Activated naive CD8-positive, alpha-beta T cell treated with anti-CD3 and anti-CD28 coated beads for 36 hours (primary cell): ENCODE measurements at regions not wholly inside any gene's neighbourhood (a gene's known extent, or its start where the extent isn't known, plus 50 kb on each side); places are given as distances from the start of the nearest gene placed in this dataset.

Source experiments
- DNase-seq: peaks from one replicate; pipeline ENCODE4 v3.0.0; 2021
- H3K27ac Mint-ChIP-seq: one replicate; pipeline ENCODE4 v1.8.0; 2022; ENCODE audit warnings: mild to moderate bottlenecking, moderate library complexity, mixed read lengths
- H3K27me3 Mint-ChIP-seq: one replicate; pipeline ENCODE4 v1.8.0; 2022; ENCODE audit warnings: mild to moderate bottlenecking, mixed read lengths
- H3K36me3 Mint-ChIP-seq: one replicate; pipeline ENCODE4 v1.8.0; 2021; ENCODE audit warnings: mild to moderate bottlenecking, mixed read lengths
- H3K4me1 Mint-ChIP-seq: one replicate; pipeline ENCODE4 v1.8.0; 2021; ENCODE audit warnings: mixed read lengths
- H3K4me3 Mint-ChIP-seq: one replicate; pipeline ENCODE4 v1.8.0; 2022; ENCODE audit warnings: mild to moderate bottlenecking, moderate library complexity, mixed read lengths
- H3K9me3 Mint-ChIP-seq: one replicate; pipeline ENCODE4 v1.8.0; 2022; ENCODE audit warnings: mixed read lengths

DNA sequence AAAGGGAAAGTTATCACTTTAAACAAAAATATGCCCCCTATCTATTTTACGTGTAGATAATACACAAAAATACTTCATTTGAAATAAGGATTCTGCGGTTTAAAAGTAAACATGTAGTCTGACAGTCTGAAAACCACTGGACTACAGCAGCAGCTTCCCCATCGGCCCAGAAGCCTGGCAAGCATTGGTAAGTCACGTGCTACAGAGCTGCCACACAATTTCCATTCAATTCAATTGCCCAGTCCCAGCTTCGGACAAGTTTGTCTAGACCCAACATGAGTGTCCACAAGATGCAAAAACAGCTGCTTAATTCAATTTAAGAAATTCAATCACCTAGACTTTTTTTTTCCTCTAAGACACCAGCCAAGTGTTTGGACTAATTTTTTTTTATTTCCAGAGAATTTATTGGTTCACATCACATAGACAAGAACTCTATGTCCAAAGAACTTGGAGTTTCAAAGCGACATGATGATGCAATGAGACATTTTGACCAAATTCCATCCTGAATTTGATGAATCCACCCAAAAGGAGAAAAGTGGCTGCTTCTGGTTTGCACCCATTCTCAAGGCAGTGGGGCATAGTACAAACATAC is 458.9 kb downstream of the COG6 start:
- Mint-ChIP-seq H3K27me3 (no peaks in the 10 kb centered on the region), H3K4me1 (peaks cover 12% of the 10 kb centered on the region), H3K4me3 (no peak overlapping the region), H3K9me3 (peaks cover 3% of the 10 kb centered on the region), H3K36me3 (no peaks in the 10 kb centered on the region), H3K27ac (no peak overlapping the region)
- DNase-seq: no peak

DNA sequence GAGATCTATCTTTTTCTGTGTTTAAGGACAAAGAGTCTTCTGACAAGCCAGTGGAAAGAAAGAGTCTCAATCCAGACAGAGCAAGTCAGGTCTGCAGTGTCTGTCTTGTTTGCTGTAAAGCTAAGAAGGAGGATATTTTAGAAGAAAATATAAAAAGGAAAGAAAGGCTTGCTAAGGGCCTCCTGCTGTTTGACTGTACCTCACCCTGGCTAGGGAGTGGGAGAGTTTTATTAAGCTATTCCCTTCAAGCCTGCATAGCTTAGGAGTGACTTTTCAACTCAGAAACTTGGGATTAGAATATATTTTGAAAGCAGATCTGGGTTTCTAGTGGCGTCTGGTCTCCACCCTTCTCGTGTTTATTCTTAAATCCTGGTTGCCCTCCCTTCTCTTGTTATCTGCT is 460.0 kb downstream of the COG6 start:
- H3K27me3 Mint-ChIP-seq: no peaks in the 10 kb centered on the region
- H3K9me3 Mint-ChIP-seq: peaks cover 2% of the 10 kb centered on the region
- DNase-seq: no peak
- H3K36me3 Mint-ChIP-seq: peaks cover 2% of the 10 kb centered on the region
- H3K27ac Mint-ChIP-seq: peak overlapping the region; percentile 10
- no peak overlapping the region for H3K4me3 Mint-ChIP-seq
- peaks cover 8% of the 10 kb centered on the region for H3K4me1 Mint-ChIP-seq

DNA sequence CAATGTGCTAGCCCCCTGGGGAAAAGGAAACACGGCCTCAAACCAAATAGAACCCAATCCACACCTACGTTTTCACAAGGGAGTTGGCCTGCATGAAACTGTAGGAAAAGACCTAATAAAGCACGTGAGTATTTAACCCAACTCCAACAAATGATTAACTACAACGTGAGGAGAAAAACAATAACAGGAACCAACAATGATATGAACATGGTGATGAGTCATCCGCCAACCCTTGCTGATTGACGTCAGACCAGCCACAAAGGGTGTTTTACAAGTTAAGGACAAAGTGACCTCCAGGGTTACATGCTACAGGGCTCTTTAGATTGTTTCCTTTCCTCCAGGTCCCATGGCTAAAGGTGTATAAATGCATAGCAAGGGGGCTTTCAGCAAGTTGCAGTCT is 460.5 kb downstream of the COG6 start:
- Mint-ChIP-seq H3K27me3 (no peaks in the 10 kb centered on the region), H3K4me3 (no peak overlapping the region), H3K4me1 (peaks cover 8% of the 10 kb centered on the region), H3K9me3 (peaks cover 2% of the 10 kb centered on the region), H3K27ac (peak overlapping the region; percentile 10), H3K36me3 (peaks cover 2% of the 10 kb centered on the region)
- DNase-seq: no peak

DNA sequence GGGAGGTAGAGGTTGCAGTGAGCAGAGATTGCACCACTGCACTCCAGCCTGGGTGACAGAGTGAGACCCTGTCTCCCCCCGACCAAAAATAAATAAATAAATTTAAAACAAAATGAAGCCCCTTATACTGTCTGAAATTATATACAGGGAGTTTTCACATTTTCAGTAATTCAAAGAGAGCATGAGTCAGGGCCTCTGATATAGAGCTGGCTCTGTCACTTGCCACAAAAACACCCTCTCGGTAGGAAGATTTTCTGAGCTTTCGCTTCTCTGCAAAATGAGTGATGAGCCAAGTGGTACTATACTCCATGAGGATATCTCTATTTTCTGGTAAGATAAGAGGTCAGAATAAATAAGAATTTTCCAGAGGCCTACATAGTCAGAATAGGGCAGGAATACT is 462.9 kb downstream of the COG6 start:
- Mint-ChIP-seq H3K4me1 (peaks cover 11% of the 10 kb centered on the region), H3K4me3 (no peak overlapping the region), H3K9me3 (peaks cover 2% of the 10 kb centered on the region), H3K27me3 (no peaks in the 10 kb centered on the region), H3K36me3 (peaks cover 2% of the 10 kb centered on the region), H3K27ac (no peak overlapping the region)
- DNase-seq: no peak

DNA sequence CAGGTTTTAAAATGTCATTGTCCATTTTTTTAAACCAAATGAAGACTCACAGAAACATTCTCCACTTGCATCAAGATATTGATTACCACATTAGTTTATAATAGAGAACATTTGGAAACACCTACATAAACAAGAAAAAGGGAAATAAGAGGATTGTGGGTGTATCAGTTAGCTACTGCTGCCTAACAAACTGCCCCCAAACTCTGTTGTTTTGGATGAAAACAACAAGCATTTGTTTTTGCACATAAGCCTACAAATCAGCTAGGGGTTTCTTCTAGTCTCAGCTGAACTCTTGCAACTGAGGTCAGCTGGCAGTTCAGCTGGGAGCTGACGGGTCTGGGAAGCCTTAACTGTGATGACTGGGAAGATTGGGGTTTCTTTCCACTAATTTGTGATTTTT is 464.4 kb downstream of the COG6 start:
- Mint-ChIP-seq H3K36me3 (peaks cover 2% of the 10 kb centered on the region), H3K27ac (no peak overlapping the region), H3K9me3 (peaks cover 2% of the 10 kb centered on the region), H3K27me3 (no peaks in the 10 kb centered on the region), H3K4me1 (peaks cover 11% of the 10 kb centered on the region), H3K4me3 (no peak overlapping the region)
- no peak for DNase-seq

DNA sequence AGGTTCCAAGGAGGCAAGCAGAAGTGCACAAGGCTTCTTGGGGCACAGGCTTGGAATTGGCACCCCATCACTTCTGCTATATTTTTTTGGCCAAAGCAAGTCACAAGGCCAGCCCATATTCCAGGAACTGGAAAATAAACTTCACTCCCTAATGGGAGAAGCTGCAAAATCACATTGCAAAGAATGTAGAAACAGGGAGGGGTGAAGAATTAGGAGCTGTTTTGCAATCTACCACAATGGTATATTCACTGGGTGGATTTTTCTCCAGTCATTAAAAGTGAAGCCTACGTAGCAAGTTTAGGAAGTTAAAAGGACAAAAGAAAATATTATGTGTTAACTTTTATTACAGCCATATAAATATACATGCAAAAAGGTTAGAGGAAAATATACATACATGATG is 464.8 kb downstream of the COG6 start:
- H3K36me3 Mint-ChIP-seq: peaks cover 2% of the 10 kb centered on the region
- H3K27ac Mint-ChIP-seq: no peak overlapping the region
- peaks cover 2% of the 10 kb centered on the region for H3K9me3 Mint-ChIP-seq
- no peak overlapping the region for H3K4me3 Mint-ChIP-seq
- H3K4me1 Mint-ChIP-seq: peaks cover 15% of the 10 kb centered on the region
- DNase-seq: no peak
- no peaks in the 10 kb centered on the region for H3K27me3 Mint-ChIP-seq

DNA sequence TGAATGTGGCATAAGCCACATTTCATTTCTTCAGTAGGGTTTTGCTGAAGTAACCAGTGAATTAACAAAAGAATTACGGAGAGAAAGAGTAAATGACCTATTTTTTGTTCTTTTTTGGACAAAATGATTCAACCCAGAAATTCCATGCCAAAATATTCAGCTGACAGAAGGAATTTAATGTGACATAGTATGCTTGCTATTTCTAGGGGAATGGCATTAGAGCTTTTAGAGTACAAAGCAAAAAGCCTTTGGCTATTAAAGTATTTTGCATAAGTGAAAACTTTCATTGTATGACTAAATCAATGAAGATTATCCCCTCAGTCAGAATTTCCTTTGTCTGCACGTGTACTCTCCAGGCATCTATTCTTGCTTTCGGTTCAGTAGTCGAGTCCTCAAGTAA is 465.3 kb downstream of the COG6 start:
- Mint-ChIP-seq H3K4me3 (no peak overlapping the region), H3K27ac (no peak overlapping the region), H3K36me3 (peaks cover 2% of the 10 kb centered on the region)

DNA sequence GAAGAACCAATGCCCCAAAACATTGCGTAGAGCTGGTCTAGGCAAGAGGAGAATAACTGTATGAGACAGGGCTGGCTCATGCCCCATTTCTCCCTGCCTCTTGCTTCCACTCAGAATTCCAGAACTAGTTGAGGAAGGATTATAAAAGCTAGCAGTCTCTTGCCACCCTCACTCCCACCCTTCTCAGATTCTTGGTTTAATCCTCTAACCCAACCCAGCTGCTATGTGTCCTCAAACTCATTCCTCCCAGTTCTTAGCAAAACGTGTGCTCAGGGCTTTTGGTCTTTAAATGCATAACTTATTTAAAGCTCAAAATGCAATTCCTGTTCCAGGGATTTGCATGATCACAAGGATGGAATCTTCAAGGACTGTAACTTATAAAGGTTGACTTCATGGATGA is 466.3 kb downstream of the COG6 start:
- Mint-ChIP-seq H3K27ac (no peak overlapping the region), H3K36me3 (peaks cover 2% of the 10 kb centered on the region), H3K4me1 (peaks cover 17% of the 10 kb centered on the region), H3K4me3 (no peak overlapping the region), H3K9me3 (peaks cover 2% of the 10 kb centered on the region), H3K27me3 (no peaks in the 10 kb centered on the region)
- no peak for DNase-seq

More for the DNA sequence above, 465.3 kb downstream of the COG6 start:
- no peak for DNase-seq
- H3K4me1 Mint-ChIP-seq: peaks cover 14% of the 10 kb centered on the region
- H3K27me3 Mint-ChIP-seq: no peaks in the 10 kb centered on the region
- H3K9me3 Mint-ChIP-seq: peaks cover 2% of the 10 kb centered on the region

DNA sequence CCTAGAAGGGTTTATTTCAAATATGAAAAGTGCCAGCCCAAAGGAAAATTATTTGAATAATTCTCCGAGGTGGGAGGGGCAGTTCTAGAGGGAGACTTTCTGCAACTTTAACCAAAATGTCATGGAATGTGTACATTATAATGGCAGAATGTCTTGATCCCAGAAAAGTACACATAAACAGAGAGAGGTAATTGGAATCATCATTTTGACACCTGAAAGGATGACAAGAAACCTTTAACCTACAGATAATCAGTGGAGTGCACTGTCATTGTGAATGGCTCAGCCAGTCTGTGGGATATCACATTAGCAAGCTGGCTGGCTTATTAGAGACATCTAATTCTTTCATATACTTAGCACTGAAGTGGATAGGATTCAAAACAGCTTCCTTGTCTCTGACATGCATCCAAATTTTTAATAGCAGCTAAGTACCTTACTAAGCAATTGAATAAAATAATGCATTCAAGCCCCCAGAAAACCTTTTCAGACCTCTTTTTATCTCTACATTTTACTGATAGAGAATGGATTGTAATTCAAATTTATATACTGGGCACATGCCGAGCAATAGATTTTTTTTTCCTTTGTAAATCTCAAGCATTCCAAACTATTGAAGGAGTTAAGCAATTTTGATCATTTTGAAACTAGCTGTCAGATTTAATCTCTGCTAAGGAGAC is 468.6 kb downstream of the COG6 start:
- no peak for DNase-seq
- no peaks in the 10 kb centered on the region for H3K27me3 Mint-ChIP-seq
- peaks cover 27% of the 10 kb centered on the region for H3K4me1 Mint-ChIP-seq
- no peak overlapping the region for H3K27ac Mint-ChIP-seq
- H3K36me3 Mint-ChIP-seq: peaks cover 2% of the 10 kb centered on the region
- H3K9me3 Mint-ChIP-seq: peaks cover 2% of the 10 kb centered on the region
- no peak overlapping the region for H3K4me3 Mint-ChIP-seq

DNA sequence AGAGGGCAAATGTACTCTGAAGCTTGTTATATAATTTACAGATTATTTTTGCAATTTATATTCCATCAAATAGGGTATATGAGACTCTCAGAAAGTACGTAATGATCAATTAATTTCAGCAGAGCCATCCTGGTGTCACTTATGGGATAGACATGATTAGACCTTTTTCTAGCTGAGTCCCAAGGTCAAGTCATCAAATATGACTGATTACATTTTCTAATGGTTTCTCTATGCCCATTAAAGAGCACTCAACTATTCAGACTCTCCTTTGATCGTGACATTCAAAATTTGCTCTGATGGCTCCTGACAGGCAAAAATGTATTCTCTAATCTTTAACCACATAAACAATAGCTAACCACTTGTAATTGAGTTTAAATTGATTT is 469.2 kb downstream of the COG6 start:
- no peak overlapping the region for H3K27ac Mint-ChIP-seq
- no peak overlapping the region for H3K4me3 Mint-ChIP-seq
- H3K4me1 Mint-ChIP-seq: peaks cover 30% of the 10 kb centered on the region
- no peak for DNase-seq
- peaks cover 2% of the 10 kb centered on the region for H3K9me3 Mint-ChIP-seq
- H3K27me3 Mint-ChIP-seq: no peaks in the 10 kb centered on the region
- H3K36me3 Mint-ChIP-seq: peaks cover 4% of the 10 kb centered on the region

DNA sequence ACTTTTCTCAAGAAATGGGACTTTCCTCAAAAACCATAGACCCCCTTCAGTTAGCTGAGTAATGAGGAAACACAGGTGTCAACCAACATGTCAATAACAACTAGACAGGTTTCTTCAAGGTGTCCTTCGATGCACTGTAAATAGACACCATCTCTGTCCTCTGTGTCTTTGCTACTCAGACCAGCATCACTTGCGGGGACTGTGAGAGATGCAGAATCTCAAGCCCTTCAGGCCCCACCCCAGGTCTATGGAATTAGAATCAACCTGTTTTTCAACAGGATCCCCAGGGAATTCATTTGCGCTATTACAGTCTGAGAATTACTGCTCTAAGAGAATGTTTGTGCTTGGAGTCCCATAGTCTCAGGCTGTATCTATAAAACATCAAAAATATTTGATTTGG is 469.9 kb downstream of the COG6 start:
- H3K4me1 Mint-ChIP-seq: peaks cover 33% of the 10 kb centered on the region
- H3K36me3 Mint-ChIP-seq: peaks cover 3% of the 10 kb centered on the region
- H3K4me3 Mint-ChIP-seq: no peak overlapping the region
- peaks cover 4% of the 10 kb centered on the region for H3K9me3 Mint-ChIP-seq
- no peaks in the 10 kb centered on the region for H3K27me3 Mint-ChIP-seq
- no peak overlapping the region for H3K27ac Mint-ChIP-seq
- no peak for DNase-seq

DNA sequence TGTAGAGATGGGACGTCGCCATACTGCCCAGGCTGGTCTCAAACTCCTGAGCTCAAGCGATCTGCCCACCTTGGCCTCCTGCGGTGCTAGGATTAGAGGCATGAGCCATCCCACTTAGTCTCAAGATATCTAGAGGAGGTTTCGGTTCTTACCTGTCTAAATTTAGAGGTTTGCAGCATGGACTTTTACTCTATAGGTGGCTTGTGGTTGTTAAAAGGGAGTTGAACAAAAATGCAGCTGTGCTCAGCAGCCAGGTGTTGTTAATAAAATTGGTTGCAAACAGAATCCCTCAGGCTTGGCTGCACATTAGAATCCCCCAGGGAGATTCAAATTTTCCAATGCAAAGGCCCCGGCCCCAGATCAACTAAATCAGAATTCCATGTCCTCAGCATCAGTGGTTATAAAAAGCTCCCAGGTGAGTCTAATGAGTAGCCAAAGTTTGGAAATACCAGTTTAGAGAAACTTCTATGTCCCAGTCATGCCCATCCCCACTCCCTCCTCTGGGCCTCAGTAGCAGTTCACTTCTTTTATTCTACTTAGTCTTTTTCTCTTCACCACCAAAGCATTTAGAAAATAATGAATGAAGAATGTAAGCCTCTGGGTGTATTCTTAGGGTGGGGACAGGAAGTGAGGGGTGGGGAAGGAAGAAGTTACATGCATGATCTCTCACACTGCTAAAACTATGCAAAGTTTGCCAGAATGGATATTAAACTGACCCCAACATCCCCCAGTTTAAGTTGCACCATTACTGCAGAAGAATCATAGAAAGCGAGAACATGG is 471.0 kb downstream of the COG6 start:
- peaks cover 36% of the 10 kb centered on the region for H3K4me1 Mint-ChIP-seq
- no peak overlapping the region for H3K4me3 Mint-ChIP-seq
- peaks cover 3% of the 10 kb centered on the region for H3K36me3 Mint-ChIP-seq
- DNase-seq: no peak
- no peaks in the 10 kb centered on the region for H3K27me3 Mint-ChIP-seq
- peaks cover 4% of the 10 kb centered on the region for H3K9me3 Mint-ChIP-seq
- no peak overlapping the region for H3K27ac Mint-ChIP-seq

DNA sequence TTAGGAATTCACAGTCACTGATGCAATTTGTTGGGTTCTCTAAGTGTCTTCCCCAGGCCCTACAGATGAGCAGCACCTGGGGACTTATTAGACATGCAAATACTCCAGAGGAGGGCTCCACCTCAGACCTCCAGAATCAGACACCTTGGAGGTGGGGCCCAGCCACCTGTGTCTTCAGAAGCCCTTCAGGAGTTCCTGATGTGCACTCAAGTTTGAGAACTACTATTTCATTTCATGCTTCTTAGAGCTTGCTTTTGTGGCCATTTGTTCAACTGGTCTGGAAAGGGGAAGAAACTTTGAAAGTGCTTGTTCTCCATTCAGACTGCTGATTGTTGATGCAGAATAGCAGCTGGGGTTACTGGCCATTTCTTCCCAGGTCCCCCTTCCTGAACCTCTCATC is 472.0 kb downstream of the COG6 start:
- Mint-ChIP-seq H3K4me1 (peaks cover 43% of the 10 kb centered on the region), H3K36me3 (peaks cover 5% of the 10 kb centered on the region), H3K9me3 (peaks cover 6% of the 10 kb centered on the region), H3K27ac (no peak overlapping the region), H3K27me3 (no peaks in the 10 kb centered on the region), H3K4me3 (no peak overlapping the region)
- no peak for DNase-seq

DNA sequence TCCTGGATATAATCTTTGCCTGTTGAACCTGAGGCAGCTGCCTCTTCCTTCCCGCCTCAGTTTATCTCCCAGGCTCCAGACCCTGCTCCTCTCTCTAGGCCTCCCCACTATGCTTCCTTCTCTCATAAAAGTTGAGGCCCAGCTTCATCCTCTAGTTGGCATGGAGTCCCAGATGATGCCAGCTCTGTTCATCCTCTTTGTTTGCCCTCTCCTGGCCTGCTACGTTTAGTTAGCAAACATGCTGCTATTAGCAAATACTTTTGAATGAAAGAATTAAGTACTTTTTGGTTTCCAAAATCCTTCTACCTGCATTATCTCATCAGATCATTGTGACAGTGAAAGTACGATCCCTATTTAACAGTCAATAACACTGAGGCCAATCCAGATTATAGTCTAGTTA is 472.5 kb downstream of the COG6 start:
- Mint-ChIP-seq H3K36me3 (peaks cover 5% of the 10 kb centered on the region), H3K4me1 (peaks cover 40% of the 10 kb centered on the region), H3K4me3 (no peak overlapping the region), H3K9me3 (peaks cover 6% of the 10 kb centered on the region), H3K27me3 (no peaks in the 10 kb centered on the region), H3K27ac (no peak overlapping the region)
- DNase-seq: no peak

DNA sequence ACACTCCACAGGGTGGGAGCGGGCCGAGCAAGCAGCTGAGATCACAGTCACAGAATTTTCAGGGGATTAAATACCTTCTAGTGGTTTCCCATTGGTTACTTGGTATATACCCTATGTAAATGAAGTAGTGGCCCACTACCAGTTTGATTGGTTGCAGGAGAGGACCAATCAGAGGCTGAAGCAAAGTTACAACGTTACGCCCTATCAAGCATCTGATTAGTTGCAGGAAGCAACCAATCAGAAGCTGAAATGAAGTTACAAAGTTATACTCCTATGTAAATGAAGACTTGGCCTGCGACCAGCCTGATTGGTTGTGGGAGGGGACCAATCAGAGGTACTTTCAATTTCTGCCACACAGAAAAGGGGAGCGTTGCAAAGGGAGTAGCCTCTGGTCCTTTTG is 474.0 kb downstream of the COG6 start:
- Mint-ChIP-seq H3K9me3 (peaks cover 6% of the 10 kb centered on the region), H3K36me3 (peaks cover 5% of the 10 kb centered on the region), H3K4me1 (peaks cover 40% of the 10 kb centered on the region), H3K27me3 (no peaks in the 10 kb centered on the region), H3K27ac (no peak overlapping the region), H3K4me3 (no peak overlapping the region)
- DNase-seq: no peak
